Liver (tissue), 8 donors: ENCODE measurements at regions not wholly inside any gene's neighbourhood (a gene's known extent, or its start where the extent isn't known, plus 50 kb on each side); places are given as distances from the start of the nearest gene placed in this dataset.

ENCODE experiments used
- DNase-seq: peaks from one replicate; pipeline ENCODE4 v3.0.0-alpha.2; 2017; ENCODE audit warnings: low spot score
- H3K27ac ChIP-seq, 2 donors: one replicate each; pipeline ENCODE4 v1.7.0; 2013; ENCODE audit warnings: inconsistent platforms in 2 of 2, low read length in 2 of 2, control low read depth in 1 of 2, low read depth in 1 of 2, mild to moderate bottlenecking in 1 of 2
- H3K27me3 ChIP-seq, 4 donors: one replicate each; pipeline versions ENCODE4 v1.6.1 to v1.7.0; 2013; ENCODE audit warnings: low read length in 3 of 4, inconsistent platforms in 1 of 4, mild to moderate bottlenecking in 1 of 4, moderate library complexity in 1 of 4; ENCODE audit not compliant: control insufficient read depth in 4 of 4, insufficient read depth in 4 of 4
- H3K36me3 ChIP-seq, 4 donors: one replicate each; pipeline versions ENCODE4 v1.6.1 to v1.7.0; 2013; ENCODE audit warnings: low read length in 3 of 4, mild to moderate bottlenecking in 3 of 4, low read depth in 1 of 4, moderate library complexity in 1 of 4; ENCODE audit not compliant: control insufficient read depth in 4 of 4, insufficient read depth in 3 of 4
- H3K4me1 ChIP-seq, 4 donors: one replicate each; pipeline versions ENCODE4 v1.6.1 to v1.7.0; 2013; ENCODE audit warnings: low read length in 3 of 4, mild to moderate bottlenecking in 3 of 4, moderate library complexity in 1 of 4; ENCODE audit not compliant: control insufficient read depth in 4 of 4, insufficient read depth in 4 of 4
- H3K4me3 ChIP-seq, 3 donors: one replicate each; pipeline versions ENCODE4 v1.6.1 to v1.7.0; 2013; ENCODE audit warnings: low read length in 3 of 3, control low read depth in 1 of 3, low read depth in 1 of 3, mild to moderate bottlenecking in 1 of 3
- H3K9ac ChIP-seq, 2 donors: one replicate each; pipeline ENCODE4 v1.7.0; 2013; ENCODE audit warnings: low read length in 2 of 2, mild to moderate bottlenecking in 2 of 2, moderate library complexity in 2 of 2, control low read depth in 1 of 2, low read depth in 1 of 2
- H3K9me3 ChIP-seq, 4 donors: one replicate each; pipeline versions ENCODE4 v1.6.1 to v1.7.0; 2013; ENCODE audit warnings: low read length in 3 of 4; ENCODE audit not compliant: control insufficient read depth in 4 of 4
- ATF3 ChIP-seq: IDR thresholded peaks from 2 replicates; pipeline ENCODE4 v1.6.1; 2016; ENCODE audit warnings: antibody characterized with exemption
- CTCF ChIP-seq: fragments of 150-350 bp; IDR thresholded peaks from 2 replicates; pipeline ENCODE4 v1.5.1; 2017; ENCODE audit warnings: improper control_type of control experiment, low read depth, low read length; ENCODE audit not compliant: missing input control
- EGR1 ChIP-seq, 2 donors: IDR thresholded peaks; 2 replicates each; pipeline ENCODE4 v1.6.1; 2016 to 2018; ENCODE audit warnings: antibody characterized with exemption in 2 of 2, low read depth in 2 of 2
- FOXA1 ChIP-seq: IDR thresholded peaks from 2 replicates; pipeline ENCODE4 v1.6.1; 2016; ENCODE audit warnings: antibody characterized with exemption
- FOXA2 ChIP-seq: IDR thresholded peaks from 2 replicates; pipeline ENCODE4 v1.6.1; 2016; ENCODE audit warnings: antibody characterized with exemption
- GABPA ChIP-seq, 2 donors: IDR thresholded peaks in 1 of 2; conservative IDR thresholded peaks in 1 of 2; 2 replicates each; pipeline ENCODE4 v1.6.1; 2016; ENCODE audit warnings: antibody characterized with exemption in 2 of 2, mild to moderate bottlenecking in 1 of 2, moderate library complexity in 1 of 2
- HNF4A ChIP-seq, 2 donors: conservative IDR thresholded peaks; 2 replicates each; pipeline ENCODE4 v1.6.1; 2016; ENCODE audit warnings: antibody characterized with exemption in 2 of 2, mild to moderate bottlenecking in 2 of 2
- HNF4G ChIP-seq: IDR thresholded peaks from 2 replicates; pipeline ENCODE4 v1.6.1; 2016; ENCODE audit warnings: antibody characterized with exemption
- JUND ChIP-seq, 2 donors: IDR thresholded peaks; 2 replicates each; pipeline ENCODE4 v1.6.1; 2016; ENCODE audit warnings: antibody characterized with exemption in 2 of 2
- NR2F2 ChIP-seq: IDR thresholded peaks from 2 replicates; pipeline ENCODE4 v1.6.1; 2016; ENCODE audit warnings: antibody characterized with exemption
- RAD21 ChIP-seq, 2 donors: IDR thresholded peaks; 2 replicates each; pipeline ENCODE4 v1.6.1; 2016; ENCODE audit warnings: antibody characterized with exemption in 2 of 2, mild to moderate bottlenecking in 2 of 2
- REST ChIP-seq: IDR thresholded peaks from 2 replicates; pipeline ENCODE4 v1.6.1; 2016; ENCODE audit warnings: antibody characterized with exemption, mild to moderate bottlenecking
- RXRA ChIP-seq, 2 donors: IDR thresholded peaks; 2 replicates each; pipeline ENCODE4 v1.6.1; 2017 to 2018; ENCODE audit warnings: antibody characterized with exemption in 2 of 2, mild to moderate bottlenecking in 1 of 2
- SP1 ChIP-seq: IDR thresholded peaks from 2 replicates; pipeline ENCODE4 v1.6.1; 2018; ENCODE audit warnings: antibody characterized with exemption, mild to moderate bottlenecking
- TAF1 ChIP-seq: conservative IDR thresholded peaks from 2 replicates; pipeline ENCODE4 v1.6.1; 2016; ENCODE audit warnings: antibody characterized with exemption, mild to moderate bottlenecking
- YY1 ChIP-seq: IDR thresholded peaks from 2 replicates; pipeline ENCODE4 v1.6.1; 2016; ENCODE audit warnings: antibody characterized with exemption, mild to moderate bottlenecking
- WGBS: extraction: QIAGEN DNeasy Blood & Tissue Kit; methylation state at CpG from one replicate; pipeline ENCODE4 v1.1.7; 2013; 5-methylcytosine and 5-hydroxymethylcytosine counted together
- TF ChIP-seq, protein P1 (sequence below): IDR thresholded peaks from 2 replicates; pipeline ENCODE4 v1.6.1; 2016; ENCODE audit warnings: antibody characterized with exemption
- TF ChIP-seq, protein P2 (sequence below): IDR thresholded peaks from 2 replicates; pipeline ENCODE4 v1.6.1; 2016; ENCODE audit warnings: antibody characterized with exemption
- donor health status: healthy.
- donor health status: healthy.
- donor health status: healthy.
- donor health status: healthy.
- donor health status: healthy.

DNA sequence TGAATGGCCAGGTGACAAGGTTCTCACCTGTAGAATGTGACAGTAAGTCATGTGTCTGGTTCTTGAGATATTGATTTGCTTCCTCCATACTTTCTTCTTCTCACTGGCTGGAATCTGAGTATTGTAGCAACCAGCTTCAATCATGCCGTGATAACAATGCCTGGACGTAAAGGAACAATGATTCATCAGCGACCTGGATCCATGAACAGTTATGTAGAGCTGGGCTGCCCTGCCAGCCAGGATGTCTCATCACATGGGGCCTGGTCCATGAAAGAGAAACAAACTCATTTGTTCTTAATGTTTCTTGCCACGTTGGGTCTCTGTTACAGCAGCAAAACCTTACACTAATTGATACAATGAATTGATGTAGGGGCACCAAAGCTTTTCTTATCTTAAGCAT is 627.2 kb downstream of the TOX3 start:
- peaks cover 0 to 3% (median 0%) of the 10 kb centered on the region in 4 donors for H3K27me3 ChIP-seq
- no peaks in the 10 kb centered on the region for H3K4me1 ChIP-seq
- H3K9ac ChIP-seq: no peak overlapping the region
- no peak overlapping the region for H3K27ac ChIP-seq
- H3K9me3 ChIP-seq: no peaks in the 10 kb centered on the region
- H3K36me3 ChIP-seq: no peaks in the 10 kb centered on the region
- 88% methylated on average over 4 of the region's 4 CpGs for WGBS
- no peak overlapping the region for H3K4me3 ChIP-seq
- no peak for DNase-seq
- no peak for TF ChIP-seq HNF4G

DNA sequence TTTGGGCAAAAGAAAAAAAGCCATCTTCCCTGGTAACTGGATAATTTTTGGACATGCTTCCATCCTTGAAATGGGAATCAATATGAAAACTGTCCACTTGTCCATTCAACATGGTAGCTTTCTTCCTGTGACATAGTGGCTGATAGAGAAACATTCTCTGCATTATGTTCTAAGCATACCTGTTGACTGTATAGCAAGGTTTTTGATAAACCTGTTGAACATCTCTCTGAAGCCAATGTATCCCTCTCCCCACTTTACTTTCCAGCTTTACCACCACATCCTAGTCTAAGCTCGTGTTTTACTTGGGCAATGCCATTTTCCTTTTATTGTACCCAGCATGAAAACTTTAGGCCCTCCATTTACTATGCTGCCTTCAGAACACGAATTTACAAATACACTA is 630.1 kb downstream of the TOX3 start:
- no peaks in the 10 kb centered on the region for H3K9me3 ChIP-seq
- H3K27ac ChIP-seq: no peak overlapping the region
- no peaks in the 10 kb centered on the region for H3K4me1 ChIP-seq
- H3K27me3 ChIP-seq: peaks cover 0 to 6% (median 0%) of the 10 kb centered on the region in 4 donors
- no peak overlapping the region for H3K4me3 ChIP-seq
- 77% methylated on average over 2 of the region's 2 CpGs for WGBS
- H3K36me3 ChIP-seq: no peaks in the 10 kb centered on the region
- H3K9ac ChIP-seq: no peak overlapping the region
- no peak for TF ChIP-seq GABPA (IDR thresholded peaks at IDR 0.05 in 1 of 2, conservative IDR thresholded peaks at IDR 0.05 in 1 of 2)
- TF ChIP-seq, protein P1, sequence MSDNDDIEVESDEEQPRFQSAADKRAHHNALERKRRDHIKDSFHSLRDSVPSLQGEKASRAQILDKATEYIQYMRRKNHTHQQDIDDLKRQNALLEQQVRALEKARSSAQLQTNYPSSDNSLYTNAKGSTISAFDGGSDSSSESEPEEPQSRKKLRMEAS: no peak
- TF ChIP-seq REST: no peak
- TF ChIP-seq FOXA2: no peak
- no peak for TF ChIP-seq ATF3
- no peak for TF ChIP-seq SP1
- no peak for TF ChIP-seq YY1
- TF ChIP-seq, protein P2, sequence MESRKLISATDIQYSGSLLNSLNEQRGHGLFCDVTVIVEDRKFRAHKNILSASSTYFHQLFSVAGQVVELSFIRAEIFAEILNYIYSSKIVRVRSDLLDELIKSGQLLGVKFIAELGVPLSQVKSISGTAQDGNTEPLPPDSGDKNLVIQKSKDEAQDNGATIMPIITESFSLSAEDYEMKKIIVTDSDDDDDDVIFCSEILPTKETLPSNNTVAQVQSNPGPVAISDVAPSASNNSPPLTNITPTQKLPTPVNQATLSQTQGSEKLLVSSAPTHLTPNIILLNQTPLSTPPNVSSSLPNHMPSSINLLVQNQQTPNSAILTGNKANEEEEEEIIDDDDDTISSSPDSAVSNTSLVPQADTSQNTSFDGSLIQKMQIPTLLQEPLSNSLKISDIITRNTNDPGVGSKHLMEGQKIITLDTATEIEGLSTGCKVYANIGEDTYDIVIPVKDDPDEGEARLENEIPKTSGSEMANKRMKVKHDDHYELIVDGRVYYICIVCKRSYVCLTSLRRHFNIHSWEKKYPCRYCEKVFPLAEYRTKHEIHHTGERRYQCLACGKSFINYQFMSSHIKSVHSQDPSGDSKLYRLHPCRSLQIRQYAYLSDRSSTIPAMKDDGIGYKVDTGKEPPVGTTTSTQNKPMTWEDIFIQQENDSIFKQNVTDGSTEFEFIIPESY: no peak
- no peak for TF ChIP-seq CTCF
- TF ChIP-seq FOXA1: no peak
- no peak for TF ChIP-seq EGR1 (IDR thresholded peaks at IDR 0.05; ENCODE audit: low read depth in 2 of 2)
- no peak for TF ChIP-seq RXRA (IDR thresholded peaks at IDR 0.05)
- no peak for TF ChIP-seq HNF4G
- TF ChIP-seq JUND (IDR thresholded peaks at IDR 0.05): no peak
- TF ChIP-seq NR2F2: no peak
- TF ChIP-seq RAD21 (IDR thresholded peaks at IDR 0.05): no peak
- TF ChIP-seq HNF4A (conservative IDR thresholded peaks at IDR 0.05): no peak
- no peak for TF ChIP-seq TAF1
- DNase-seq: no peak
